ENCODE measurements at regions not wholly inside any gene's neighbourhood (a gene's known extent, or its start where the extent isn't known, plus 50 kb on each side); places are given as distances from the start of the nearest gene placed in this dataset.

- no peaks in the 10 kb centered on the region for H3F3A ChIP-seq (ENCODE audit: insufficient read depth, low read length)
- no peaks in the 10 kb centered on the region for H3K27me3 ChIP-seq (replicated peaks; ENCODE audit: insufficient read depth, low read length)
- H4K20me1 ChIP-seq (ENCODE audit: insufficient read depth, low read length): no peaks in the 10 kb centered on the region
- no peak overlapping the region for H3K4me2 ChIP-seq (ENCODE audit: low read depth, low read length)
- no peak overlapping the region for H3K27ac ChIP-seq (ENCODE audit: low read length)
- no peaks in the 10 kb centered on the region for H3K36me3 ChIP-seq (replicated peaks; ENCODE audit: insufficient read depth, low read length)
- H2AFZ ChIP-seq (ENCODE audit: low read length): no peak overlapping the region
- peaks cover 4% of the 10 kb centered on the region; the same call in 1 of the 2 replicates for H3K4me1 ChIP-seq (ENCODE audit: low read length)
- H3K9ac ChIP-seq (ENCODE audit: low read length): no peak overlapping the region
- TF ChIP-seq, protein P1, sequence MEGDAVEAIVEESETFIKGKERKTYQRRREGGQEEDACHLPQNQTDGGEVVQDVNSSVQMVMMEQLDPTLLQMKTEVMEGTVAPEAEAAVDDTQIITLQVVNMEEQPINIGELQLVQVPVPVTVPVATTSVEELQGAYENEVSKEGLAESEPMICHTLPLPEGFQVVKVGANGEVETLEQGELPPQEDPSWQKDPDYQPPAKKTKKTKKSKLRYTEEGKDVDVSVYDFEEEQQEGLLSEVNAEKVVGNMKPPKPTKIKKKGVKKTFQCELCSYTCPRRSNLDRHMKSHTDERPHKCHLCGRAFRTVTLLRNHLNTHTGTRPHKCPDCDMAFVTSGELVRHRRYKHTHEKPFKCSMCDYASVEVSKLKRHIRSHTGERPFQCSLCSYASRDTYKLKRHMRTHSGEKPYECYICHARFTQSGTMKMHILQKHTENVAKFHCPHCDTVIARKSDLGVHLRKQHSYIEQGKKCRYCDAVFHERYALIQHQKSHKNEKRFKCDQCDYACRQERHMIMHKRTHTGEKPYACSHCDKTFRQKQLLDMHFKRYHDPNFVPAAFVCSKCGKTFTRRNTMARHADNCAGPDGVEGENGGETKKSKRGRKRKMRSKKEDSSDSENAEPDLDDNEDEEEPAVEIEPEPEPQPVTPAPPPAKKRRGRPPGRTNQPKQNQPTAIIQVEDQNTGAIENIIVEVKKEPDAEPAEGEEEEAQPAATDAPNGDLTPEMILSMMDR (IDR thresholded peaks at IDR 0.05; ENCODE audit: low read length): no peak
- TF ChIP-seq EZH2phosphoT487 (IDR thresholded peaks at IDR 0.05; ENCODE audit: low read length): no peak
- no peak for TF ChIP-seq EZH2 (optimal IDR thresholded peaks at IDR 0.05; ENCODE audit: low read depth, low read length)
- no peaks in the 10 kb centered on the region for H3K79me2 ChIP-seq (ENCODE audit: low read length)
- H3K9me3 ChIP-seq (replicated peaks; ENCODE audit: insufficient read depth, low read length): no peaks in the 10 kb centered on the region
- DNase-seq: no peak
- H3K4me3 ChIP-seq (ENCODE audit: low read length): no peak overlapping the region
- H3K9me2 ChIP-seq (replicated peaks; ENCODE audit: insufficient read depth, low read length): no peaks in the 10 kb centered on the region; the same call in 1 of the 2 replicates
Observed at GRCh38 chr5:74370168-74370567, 270.4 kb downstream of the ENC1 start.

- Histone ChIP-seq H3K36me3 (replicated peaks; ENCODE audit: insufficient read depth, low read length) (no peaks in the 10 kb centered on the region), H3K79me2 (ENCODE audit: low read length) (no peaks in the 10 kb centered on the region), H2AFZ (ENCODE audit: low read length) (no peak overlapping the region), H3F3A (ENCODE audit: insufficient read depth, low read length) (no peaks in the 10 kb centered on the region), H3K27me3 (replicated peaks; ENCODE audit: insufficient read depth, low read length) (no peaks in the 10 kb centered on the region), H3K4me2 (ENCODE audit: low read depth, low read length) (no peak overlapping the region), H3K4me3 (ENCODE audit: low read length) (no peak overlapping the region), H3K4me1 (ENCODE audit: low read length) (no peaks in the 10 kb centered on the region), H3K27ac (ENCODE audit: low read length) (no peak overlapping the region), H3K9me3 (replicated peaks; ENCODE audit: insufficient read depth, low read length) (no peaks in the 10 kb centered on the region), H4K20me1 (ENCODE audit: insufficient read depth, low read length) (no peaks in the 10 kb centered on the region), H3K9me2 (replicated peaks; ENCODE audit: insufficient read depth, low read length) (no peaks in the 10 kb centered on the region; the same call in 1 of the 2 replicates), H3K9ac (ENCODE audit: low read length) (no peak overlapping the region)
- TF ChIP-seq, protein P1 (IDR thresholded peaks at IDR 0.05; ENCODE audit: low read length): no peak
- no peak for TF ChIP-seq EZH2 (optimal IDR thresholded peaks at IDR 0.05; ENCODE audit: low read depth, low read length)
- no peak for TF ChIP-seq EZH2phosphoT487 (IDR thresholded peaks at IDR 0.05; ENCODE audit: low read length)
- no peak for DNase-seq
Observed at GRCh38 chr5:74369173-74369572, 271.4 kb downstream of the ENC1 start.

- Histone ChIP-seq H3K27ac (ENCODE audit: low read length) (no peak overlapping the region), H3K9me3 (replicated peaks; ENCODE audit: insufficient read depth, low read length) (no peaks in the 10 kb centered on the region), H3K9ac (ENCODE audit: low read length) (no peak overlapping the region), H3K4me1 (ENCODE audit: low read length) (no peaks in the 10 kb centered on the region), H3K27me3 (replicated peaks; ENCODE audit: insufficient read depth, low read length) (no peaks in the 10 kb centered on the region), H3K79me2 (ENCODE audit: low read length) (no peaks in the 10 kb centered on the region), H3K4me2 (ENCODE audit: low read depth, low read length) (no peak overlapping the region), H3F3A (ENCODE audit: insufficient read depth, low read length) (no peaks in the 10 kb centered on the region), H4K20me1 (ENCODE audit: insufficient read depth, low read length) (no peaks in the 10 kb centered on the region), H2AFZ (ENCODE audit: low read length) (no peak overlapping the region), H3K4me3 (ENCODE audit: low read length) (no peak overlapping the region), H3K36me3 (replicated peaks; ENCODE audit: insufficient read depth, low read length) (no peaks in the 10 kb centered on the region), H3K9me2 (replicated peaks; ENCODE audit: insufficient read depth, low read length) (no peaks in the 10 kb centered on the region; the same call in 1 of the 2 replicates)
- DNase-seq: no peak
- TF ChIP-seq EZH2phosphoT487 (IDR thresholded peaks at IDR 0.05; ENCODE audit: low read length) (no peak), EZH2 (optimal IDR thresholded peaks at IDR 0.05; ENCODE audit: low read depth, low read length) (no peak)
- TF ChIP-seq, protein P1 (IDR thresholded peaks at IDR 0.05; ENCODE audit: low read length): no peak
Observed at GRCh38 chr5:74367934-74368333, 272.6 kb downstream of the ENC1 start.
